Loucy (cell line): ENCODE measurements at regions not wholly inside any gene's neighbourhood (a gene's known extent, or its start where the extent isn't known, plus 50 kb on each side); places are given as distances from the start of the nearest gene placed in this dataset.

Experiments
- EZH2phosphoT487 ChIP-seq: fragments of 200-600 bp; IDR thresholded peaks from 2 replicates; pipeline ENCODE4 v1.6.1; 2018; ENCODE audit warnings: antibody characterized with exemption, mild to moderate bottlenecking, moderate library complexity, borderline replicate concordance
- TF ChIP-seq, protein P1 (sequence below): fragments of 200-600 bp; sonication (generic); conservative IDR thresholded peaks from 2 replicates; pipeline ENCODE4 v1.5.1; 2014; ENCODE audit warnings: mild to moderate bottlenecking, antibody characterized with exemption, low read length

GRCh38 chr5:155408465-155408864 lies 394.9 kb downstream of the KIF4B start:
- TF ChIP-seq EZH2phosphoT487 = no peak
- TF ChIP-seq, protein P1, sequence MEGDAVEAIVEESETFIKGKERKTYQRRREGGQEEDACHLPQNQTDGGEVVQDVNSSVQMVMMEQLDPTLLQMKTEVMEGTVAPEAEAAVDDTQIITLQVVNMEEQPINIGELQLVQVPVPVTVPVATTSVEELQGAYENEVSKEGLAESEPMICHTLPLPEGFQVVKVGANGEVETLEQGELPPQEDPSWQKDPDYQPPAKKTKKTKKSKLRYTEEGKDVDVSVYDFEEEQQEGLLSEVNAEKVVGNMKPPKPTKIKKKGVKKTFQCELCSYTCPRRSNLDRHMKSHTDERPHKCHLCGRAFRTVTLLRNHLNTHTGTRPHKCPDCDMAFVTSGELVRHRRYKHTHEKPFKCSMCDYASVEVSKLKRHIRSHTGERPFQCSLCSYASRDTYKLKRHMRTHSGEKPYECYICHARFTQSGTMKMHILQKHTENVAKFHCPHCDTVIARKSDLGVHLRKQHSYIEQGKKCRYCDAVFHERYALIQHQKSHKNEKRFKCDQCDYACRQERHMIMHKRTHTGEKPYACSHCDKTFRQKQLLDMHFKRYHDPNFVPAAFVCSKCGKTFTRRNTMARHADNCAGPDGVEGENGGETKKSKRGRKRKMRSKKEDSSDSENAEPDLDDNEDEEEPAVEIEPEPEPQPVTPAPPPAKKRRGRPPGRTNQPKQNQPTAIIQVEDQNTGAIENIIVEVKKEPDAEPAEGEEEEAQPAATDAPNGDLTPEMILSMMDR = no peak
